ENCODE measurements at regions not wholly inside any gene's neighbourhood (a gene's known extent, or its start where the extent isn't known, plus 50 kb on each side); places are given as distances from the start of the nearest gene placed in this dataset.

DNA sequence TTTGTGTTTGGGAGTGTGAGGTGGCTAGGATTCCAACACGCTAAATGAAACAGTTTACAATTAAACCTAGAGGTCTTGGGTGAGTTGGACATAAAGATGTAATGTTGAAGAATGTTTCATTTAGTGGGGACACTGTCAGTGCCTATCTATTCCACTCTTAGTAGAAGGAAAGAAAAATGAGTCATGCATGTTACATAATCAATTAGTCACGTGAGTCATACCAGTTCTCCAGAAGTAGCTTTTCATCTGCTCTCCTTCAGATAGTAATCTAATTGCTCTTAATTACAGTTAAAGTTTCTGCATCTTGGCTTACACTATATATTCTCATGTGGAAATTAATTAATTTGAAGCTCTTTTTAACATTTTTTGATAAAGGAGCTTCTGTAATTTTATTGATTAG lies 115.7 kb upstream of the P2RY1 start:
- no peak for DNase-seq (ENCODE audit: low read depth)

DNA sequence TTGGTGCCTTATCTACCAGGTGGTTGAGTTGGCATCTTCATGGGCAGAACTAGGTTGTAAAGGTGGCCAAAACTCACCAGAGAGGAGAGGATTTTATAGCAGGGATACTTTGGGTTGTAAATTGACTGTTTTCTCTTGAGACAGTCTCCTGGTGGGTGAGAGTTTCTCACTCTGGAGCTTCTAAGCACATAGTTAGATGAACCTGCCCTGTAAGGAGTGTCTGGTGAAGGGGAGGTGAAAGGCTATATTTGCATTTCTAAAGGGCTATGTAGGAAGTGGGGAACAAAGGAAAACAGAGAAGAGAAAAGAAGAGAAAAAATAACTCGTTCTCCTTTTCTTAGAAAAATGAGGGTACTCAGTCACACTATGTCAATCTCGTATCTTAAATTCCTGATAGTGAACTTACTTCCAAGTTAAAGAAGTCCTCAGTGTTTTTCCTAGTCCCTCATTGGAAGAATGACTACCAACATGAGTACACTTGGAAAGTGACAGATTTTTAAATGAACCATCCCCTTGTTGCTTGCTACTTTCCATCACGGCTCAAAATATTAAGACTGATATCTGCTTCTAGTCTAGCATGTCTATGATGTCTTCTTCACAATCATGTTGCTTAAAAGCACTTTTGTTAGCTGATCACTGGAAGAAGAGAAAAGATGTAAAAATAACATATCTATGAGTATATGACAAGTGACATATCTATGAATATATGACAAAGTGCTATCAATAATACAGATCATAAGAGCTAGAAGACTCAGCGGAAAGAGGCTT lies 113.8 kb upstream of the P2RY1 start:
- no peak for DNase-seq (ENCODE audit: low read depth)

DNA sequence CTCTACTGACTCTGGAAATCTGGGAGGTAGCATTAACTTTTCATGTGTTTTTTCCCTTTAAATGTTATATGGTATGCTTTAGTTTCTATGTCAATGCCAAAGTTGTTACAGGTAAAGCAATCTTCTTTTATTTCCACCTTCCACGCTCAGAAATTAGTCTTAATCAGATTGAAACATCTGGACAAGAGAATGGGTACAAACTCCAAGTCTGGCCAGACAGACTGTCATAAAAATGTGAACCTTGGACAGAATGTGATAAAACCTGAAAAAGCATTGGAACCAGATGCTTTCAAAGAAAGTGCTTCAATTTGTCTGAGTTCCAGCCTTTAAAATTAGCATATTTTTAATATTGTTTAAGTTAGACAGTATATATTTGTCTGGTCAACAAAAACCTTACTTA lies 110.7 kb upstream of the P2RY1 start:
- DNase-seq (ENCODE audit: low read depth): no peak

- DNase-seq (ENCODE audit: low read depth): no peak
Measured at GRCh38 chr3:152728231-152728980, 106.5 kb upstream of the P2RY1 start.

GRCh38 chr3:152729906-152730305 lies 105.0 kb upstream of the P2RY1 start:
- no peak for DNase-seq (ENCODE audit: low read depth)

GRCh38 chr3:152731511-152731910 lies 103.4 kb upstream of the P2RY1 start:
- DNase-seq (ENCODE audit: low read depth): no peak

- DNase-seq (ENCODE audit: low read depth): no peak
Measured at GRCh38 chr3:152733584-152734119, 101.3 kb upstream of the P2RY1 start.

GRCh38 chr3:152737021-152737908 lies 97.7 kb upstream of the P2RY1 start:
- DNase-seq (ENCODE audit: low read depth): no peak

DNA sequence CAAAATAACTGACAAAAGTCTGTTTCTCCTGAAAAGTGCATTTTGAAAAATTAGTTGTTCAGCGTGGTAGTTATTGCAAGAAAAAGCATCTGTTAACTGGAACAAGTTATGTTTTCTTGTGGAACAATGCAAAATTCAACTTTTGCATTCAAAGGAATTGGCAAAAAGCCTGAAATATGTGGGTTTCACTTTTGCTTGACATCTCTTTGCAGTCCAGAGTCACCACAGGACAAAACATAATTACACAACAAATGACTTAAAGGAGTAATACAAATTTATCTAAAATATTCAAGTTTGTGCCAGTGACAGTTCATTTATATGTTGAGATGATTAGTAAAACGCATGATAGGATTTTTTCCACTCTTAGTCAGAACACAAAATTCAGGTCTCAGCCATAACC lies 96.3 kb upstream of the P2RY1 start:
- DNase-seq (ENCODE audit: low read depth): no peak

DNA sequence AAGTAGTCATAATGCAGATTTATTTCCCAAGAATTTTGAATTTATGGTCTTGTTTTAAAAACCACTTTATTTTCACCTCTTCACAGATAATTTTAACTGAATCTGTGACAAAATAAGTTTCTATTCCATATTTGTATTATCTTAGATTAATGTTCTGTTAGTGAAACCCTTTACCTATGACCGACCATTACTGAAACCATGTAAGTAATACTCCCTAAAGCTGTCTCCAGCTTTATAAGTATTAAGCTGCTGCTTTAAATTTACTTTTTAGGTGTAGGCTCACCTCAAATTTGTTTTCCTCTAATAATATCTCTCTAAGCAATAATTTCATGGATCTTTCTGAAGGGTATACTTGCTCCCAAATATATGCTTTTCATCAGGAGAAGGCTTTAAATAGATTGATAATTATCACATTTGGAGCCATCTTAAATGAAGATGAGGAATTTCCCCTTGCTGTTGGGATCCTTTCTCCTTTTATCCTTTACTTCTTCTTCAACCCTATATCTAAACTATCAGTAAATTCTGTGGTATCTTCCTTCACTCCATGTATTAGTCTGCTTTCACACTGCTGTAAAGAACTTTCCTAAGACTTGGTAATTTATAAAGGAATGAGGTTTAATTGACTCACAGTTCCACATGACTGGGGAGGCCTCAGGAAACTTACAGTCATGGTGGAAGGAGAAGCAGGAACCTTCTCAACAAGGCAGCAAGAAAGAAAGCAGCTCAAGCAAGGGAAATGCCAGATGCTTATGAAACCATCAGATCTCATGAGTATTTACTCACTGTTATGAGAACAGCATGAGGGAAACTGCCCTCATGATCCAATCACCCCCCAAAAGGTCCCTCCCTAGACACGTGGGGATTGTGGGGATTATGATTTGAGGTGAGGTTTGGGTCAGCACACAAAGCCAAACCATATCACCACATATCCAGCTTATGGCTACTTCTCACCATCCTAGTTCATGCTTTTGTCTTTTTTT lies 92.3 kb upstream of the P2RY1 start:
- no peak for DNase-seq (ENCODE audit: low read depth)

GRCh38 chr3:152745646-152746045 lies 89.3 kb upstream of the P2RY1 start:
- no peak for DNase-seq (ENCODE audit: low read depth)

GRCh38 chr3:152754303-152754702 lies 80.6 kb upstream of the P2RY1 start:
- no peak for DNase-seq (ENCODE audit: low read depth)

- no peak for DNase-seq (ENCODE audit: low read depth)
Measured at GRCh38 chr3:152756807-152757206, 78.1 kb upstream of the P2RY1 start.

- DNase-seq (ENCODE audit: low read depth): no peak
Measured at GRCh38 chr3:152760024-152760563, 74.8 kb upstream of the P2RY1 start.

GRCh38 chr3:152760591-152760990 lies 74.3 kb upstream of the P2RY1 start:
- no peak for DNase-seq (ENCODE audit: low read depth)

GRCh38 chr3:152768478-152768877 lies 66.5 kb upstream of the P2RY1 start:
- DNase-seq (ENCODE audit: low read depth): no peak

DNA sequence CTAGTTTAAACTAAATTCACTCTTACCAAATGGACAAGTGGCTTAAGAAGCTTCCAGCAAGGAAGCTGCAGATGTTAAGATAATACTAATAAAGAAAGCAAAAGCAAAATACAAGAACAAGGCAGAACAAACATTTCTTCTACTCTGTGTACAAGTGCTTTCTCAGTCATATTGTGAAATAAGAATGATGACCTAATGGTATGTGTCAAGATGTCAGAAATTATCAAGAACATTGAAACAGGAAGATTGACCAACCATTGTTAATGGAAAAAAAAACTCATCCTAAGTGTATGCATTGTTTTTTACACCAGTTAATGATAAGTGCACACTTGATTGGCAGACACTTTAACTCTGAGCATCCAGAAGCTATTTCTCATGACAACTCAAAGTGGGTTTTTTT lies 65.4 kb upstream of the P2RY1 start:
- DNase-seq (ENCODE audit: low read depth): no peak

DNA sequence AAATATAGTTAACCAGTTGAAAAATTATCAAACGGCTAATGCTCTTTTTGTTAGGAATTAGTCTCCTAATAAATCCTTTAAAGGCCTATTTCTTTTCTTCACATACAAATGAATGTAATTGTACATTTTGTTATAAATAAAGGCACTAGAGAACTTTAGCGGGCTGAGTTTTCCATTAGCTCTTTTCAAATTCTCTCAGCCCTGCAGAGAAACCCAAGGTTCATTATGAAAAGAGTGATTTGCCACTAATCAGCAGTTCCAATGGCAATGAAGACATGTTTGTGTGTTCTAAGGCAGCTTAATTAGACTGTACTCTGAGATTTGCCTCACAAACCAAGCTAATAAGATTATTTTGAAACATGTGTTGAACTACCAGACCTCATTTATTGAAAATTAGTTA lies 64.6 kb upstream of the P2RY1 start:
- DNase-seq (ENCODE audit: low read depth): no peak

GRCh38 chr3:152771120-152771519 lies 63.8 kb upstream of the P2RY1 start:
- DNase-seq (ENCODE audit: low read depth): no peak

DNA sequence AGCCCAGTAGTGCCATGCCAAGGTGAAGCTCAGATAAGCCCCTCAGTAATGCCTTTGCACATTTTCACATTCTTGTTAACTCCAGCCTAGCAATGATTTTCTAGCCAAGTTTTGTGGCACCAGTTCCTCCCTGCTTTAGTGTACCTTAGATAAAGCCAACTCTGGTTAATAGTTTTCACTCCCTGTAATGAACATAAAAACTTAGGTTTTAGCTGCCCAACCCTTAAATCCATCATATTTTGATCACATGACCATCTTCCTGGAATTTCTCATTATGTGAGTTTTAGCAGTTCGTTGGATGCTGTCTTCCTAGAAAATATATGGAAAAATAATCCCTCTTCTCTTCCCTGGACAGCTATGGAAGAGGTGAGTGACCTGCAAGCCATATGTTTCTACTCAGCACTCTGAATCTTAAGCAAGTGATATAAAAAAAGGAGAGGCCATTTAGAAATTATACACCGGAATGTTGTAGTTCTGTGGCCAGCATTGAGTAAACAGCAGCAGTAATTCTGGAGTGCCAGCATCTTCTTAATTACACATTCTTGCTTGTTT lies 62.2 kb upstream of the P2RY1 start:
- DNase-seq (ENCODE audit: low read depth): no peak
